PFSK-1 (cell line): ENCODE measurements at regions not wholly inside any gene's neighbourhood (a gene's known extent, or its start where the extent isn't known, plus 50 kb on each side); places are given as distances from the start of the nearest gene placed in this dataset.

Experiments
- FOXP2 ChIP-seq: optimal IDR thresholded peaks from 2 replicates; pipeline ENCODE3; 2011; ENCODE audit warnings: borderline replicate concordance, control low read depth, inconsistent platforms; ENCODE audit not compliant: insufficient read depth; ENCODE audit errors: extremely low read length, extremely low read depth
- POLR2AphosphoS5 ChIP-seq: IDR thresholded peaks from 2 replicates; pipeline ENCODE4 v1.6.1; 2012; ENCODE audit warnings: low read depth, mild to moderate bottlenecking, control low read depth, low read length, moderate library complexity
- SIN3A ChIP-seq: IDR thresholded peaks from 2 replicates; pipeline ENCODE4 v1.6.1; 2012; ENCODE audit warnings: mild to moderate bottlenecking, low read length, moderate library complexity, borderline replicate concordance; ENCODE audit not compliant: insufficient read depth
- TAF1 ChIP-seq: IDR thresholded peaks from 2 replicates; pipeline ENCODE4 v1.6.1; 2012; ENCODE audit warnings: low read length, control low read depth, borderline replicate concordance; ENCODE audit not compliant: insufficient read depth
- TF ChIP-seq, protein P1 (sequence below), 2 experiments: IDR thresholded peaks; 2 replicates each; pipeline versions ENCODE4 v1.6.1 to v1.8.0; 2011 to 2012; ENCODE audit warnings: low read depth in 2 of 2, low read length in 2 of 2, control low read depth in 1 of 2, inconsistent platforms in 1 of 2, mild to moderate bottlenecking in 1 of 2, moderate library complexity in 1 of 2; ENCODE audit not compliant: insufficient read depth in 1 of 2

DNA sequence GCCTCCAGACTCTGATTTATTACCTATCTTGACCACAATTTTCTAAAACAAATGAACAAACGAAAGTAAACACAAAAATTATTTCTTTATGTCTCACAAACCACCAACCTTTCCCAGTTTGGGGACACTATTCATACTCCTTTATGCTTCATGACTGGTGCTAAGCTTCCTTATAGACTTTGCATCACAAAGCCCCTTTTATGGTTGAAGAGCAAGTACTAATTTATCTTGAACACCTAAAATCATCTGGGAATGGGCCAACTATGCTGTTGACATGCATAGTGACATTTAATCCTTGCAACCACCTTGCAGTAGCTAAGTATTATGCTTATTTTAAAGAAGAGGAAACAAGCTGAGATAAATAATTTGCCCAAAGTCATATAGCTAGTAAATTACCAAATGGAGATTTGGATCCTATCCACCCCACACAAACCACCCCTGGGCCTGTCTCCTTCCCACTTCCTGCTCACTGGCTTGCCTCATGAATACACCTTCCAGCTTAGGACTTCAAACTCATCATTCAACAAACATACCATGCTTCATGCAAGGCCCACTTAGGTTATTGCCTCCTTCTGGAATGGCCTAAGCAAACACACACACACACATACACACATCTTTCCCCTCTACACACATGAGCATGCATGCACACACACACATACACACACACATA, 192.2 kb downstream of the PLPP3 start:
- no peak for TF ChIP-seq POLR2AphosphoS5
- no peak for TF ChIP-seq SIN3A
- TF ChIP-seq FOXP2, result no peak
- TF ChIP-seq, protein P1, sequence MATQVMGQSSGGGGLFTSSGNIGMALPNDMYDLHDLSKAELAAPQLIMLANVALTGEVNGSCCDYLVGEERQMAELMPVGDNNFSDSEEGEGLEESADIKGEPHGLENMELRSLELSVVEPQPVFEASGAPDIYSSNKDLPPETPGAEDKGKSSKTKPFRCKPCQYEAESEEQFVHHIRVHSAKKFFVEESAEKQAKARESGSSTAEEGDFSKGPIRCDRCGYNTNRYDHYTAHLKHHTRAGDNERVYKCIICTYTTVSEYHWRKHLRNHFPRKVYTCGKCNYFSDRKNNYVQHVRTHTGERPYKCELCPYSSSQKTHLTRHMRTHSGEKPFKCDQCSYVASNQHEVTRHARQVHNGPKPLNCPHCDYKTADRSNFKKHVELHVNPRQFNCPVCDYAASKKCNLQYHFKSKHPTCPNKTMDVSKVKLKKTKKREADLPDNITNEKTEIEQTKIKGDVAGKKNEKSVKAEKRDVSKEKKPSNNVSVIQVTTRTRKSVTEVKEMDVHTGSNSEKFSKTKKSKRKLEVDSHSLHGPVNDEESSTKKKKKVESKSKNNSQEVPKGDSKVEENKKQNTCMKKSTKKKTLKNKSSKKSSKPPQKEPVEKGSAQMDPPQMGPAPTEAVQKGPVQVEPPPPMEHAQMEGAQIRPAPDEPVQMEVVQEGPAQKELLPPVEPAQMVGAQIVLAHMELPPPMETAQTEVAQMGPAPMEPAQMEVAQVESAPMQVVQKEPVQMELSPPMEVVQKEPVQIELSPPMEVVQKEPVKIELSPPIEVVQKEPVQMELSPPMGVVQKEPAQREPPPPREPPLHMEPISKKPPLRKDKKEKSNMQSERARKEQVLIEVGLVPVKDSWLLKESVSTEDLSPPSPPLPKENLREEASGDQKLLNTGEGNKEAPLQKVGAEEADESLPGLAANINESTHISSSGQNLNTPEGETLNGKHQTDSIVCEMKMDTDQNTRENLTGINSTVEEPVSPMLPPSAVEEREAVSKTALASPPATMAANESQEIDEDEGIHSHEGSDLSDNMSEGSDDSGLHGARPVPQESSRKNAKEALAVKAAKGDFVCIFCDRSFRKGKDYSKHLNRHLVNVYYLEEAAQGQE (IDR thresholded peaks at IDR 0.05; ENCODE audit: insufficient read depth in 1 of 2, low read depth in 2 of 2, low read length in 2 of 2), result no peak
- TF ChIP-seq TAF1, result no peak

DNA sequence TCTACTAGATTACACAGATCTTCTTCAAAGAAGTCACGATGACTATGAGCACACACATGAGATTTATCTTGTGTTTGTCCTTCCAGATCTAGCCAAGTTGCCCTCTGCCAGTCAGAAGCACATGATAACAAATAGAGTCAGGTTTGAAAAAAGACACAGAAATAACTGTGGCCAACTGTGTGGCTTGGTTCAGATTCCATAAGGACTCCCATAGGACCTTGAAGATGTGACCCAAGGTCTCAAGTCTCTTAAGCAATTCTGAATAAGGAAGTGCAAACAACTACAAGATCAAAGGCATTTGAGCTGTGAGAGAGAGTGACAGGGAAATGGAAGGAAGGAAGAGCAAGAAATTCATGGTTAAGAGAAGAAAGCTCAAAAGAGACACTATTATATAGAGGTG, 194.0 kb downstream of the PLPP3 start:
- TF ChIP-seq SIN3A, result no peak
- TF ChIP-seq, protein P1 (IDR thresholded peaks at IDR 0.05; ENCODE audit: insufficient read depth in 1 of 2, low read depth in 2 of 2, low read length in 2 of 2), result no peak
- no peak for TF ChIP-seq TAF1
- no peak for TF ChIP-seq FOXP2
- TF ChIP-seq POLR2AphosphoS5, result no peak

DNA sequence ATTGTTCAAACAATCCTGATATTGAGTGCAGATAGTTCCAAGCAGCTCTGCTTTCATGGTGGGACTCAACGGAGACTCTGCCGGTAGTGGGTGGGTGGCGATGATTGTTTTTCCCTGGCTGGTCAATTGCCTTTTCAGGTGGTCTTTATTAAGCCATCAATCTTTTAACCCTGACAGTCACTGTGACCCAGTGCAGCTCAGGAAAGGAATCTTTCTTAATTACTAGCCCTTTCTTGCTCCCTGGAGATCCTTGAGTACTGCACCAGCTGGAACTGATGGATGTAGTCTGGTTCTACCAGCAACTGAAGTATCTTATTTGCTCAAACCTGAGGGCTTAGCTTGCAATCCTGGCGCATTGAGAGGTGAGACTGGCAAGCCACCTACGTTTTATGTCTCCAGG, 196.4 kb downstream of the PLPP3 start:
- TF ChIP-seq SIN3A (no peak), POLR2AphosphoS5 (no peak)

DNA sequence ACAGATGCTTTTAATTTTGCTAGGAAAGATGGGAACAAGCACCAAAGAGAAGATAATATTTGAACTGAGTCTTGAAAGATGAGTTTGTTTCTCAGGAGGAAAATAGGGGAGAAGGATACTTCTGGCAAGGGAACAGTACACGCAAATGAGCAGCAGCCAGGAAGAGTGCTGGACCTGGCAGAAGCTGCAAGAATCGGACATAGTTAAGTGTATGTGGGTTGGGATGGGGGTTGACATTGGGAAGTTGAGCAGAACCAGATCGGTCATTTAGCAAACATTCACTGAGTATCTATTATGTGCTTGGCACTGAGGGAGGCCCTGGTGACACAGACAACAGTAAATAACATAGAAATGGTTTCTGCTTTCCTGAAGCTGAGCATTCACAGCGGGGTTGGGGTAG, 198.8 kb downstream of the PLPP3 start:
- TF ChIP-seq SIN3A (no peak), TAF1 (no peak), POLR2AphosphoS5 (no peak), FOXP2 (no peak)
- TF ChIP-seq, protein P1 (IDR thresholded peaks at IDR 0.05; ENCODE audit: insufficient read depth in 1 of 2, low read depth in 2 of 2, low read length in 2 of 2), result no peak

DNA sequence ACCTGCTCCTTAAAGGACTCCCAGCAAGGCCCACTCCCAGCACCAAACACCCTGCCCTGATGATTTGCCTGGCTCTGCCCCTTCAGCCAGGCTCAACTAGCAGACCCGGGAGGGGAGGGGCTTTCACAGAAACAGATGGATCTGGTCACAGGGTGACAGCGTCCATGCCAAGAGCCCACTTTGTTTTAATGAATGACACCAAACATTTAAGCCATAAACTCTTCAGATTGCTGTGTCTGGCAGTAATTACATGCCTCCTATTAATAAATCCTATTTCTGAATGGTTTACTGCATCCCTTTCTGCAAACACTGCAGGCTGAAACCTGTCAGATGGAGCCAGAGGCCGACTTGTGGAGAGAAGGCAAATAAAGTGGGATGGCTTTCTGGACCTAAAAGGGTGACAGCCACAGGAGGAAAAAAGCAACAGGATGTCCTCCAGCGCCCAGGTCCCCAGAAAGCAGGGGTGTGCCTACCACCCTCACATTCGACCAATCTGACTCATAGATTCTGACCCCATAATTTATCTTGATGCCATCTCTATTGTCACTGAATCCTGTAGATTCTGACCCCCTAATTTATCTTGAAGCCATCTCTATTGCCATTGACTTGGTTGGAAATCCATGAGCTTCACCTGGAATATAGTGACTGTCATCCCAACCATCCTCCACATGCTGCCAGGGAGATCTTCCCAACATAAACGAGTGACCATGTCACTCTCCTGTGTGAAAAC, 200.9 kb downstream of the PLPP3 start:
- no peak for TF ChIP-seq POLR2AphosphoS5
- no peak for TF ChIP-seq SIN3A
- no peak for TF ChIP-seq FOXP2
- no peak for TF ChIP-seq TAF1
- TF ChIP-seq, protein P1 (IDR thresholded peaks at IDR 0.05; ENCODE audit: insufficient read depth in 1 of 2, low read depth in 2 of 2, low read length in 2 of 2), result no peak
